Activated naive CD4-positive, alpha-beta T cell treated with anti-CD3 and anti-CD28 coated beads for 36 hours (primary cell): ENCODE measurements at regions not wholly inside any gene's neighbourhood (a gene's known extent, or its start where the extent isn't known, plus 50 kb on each side); places are given as distances from the start of the nearest gene placed in this dataset.

ENCODE experiments used
- CTCF ChIA-PET: fragments of 350-600 bp; sonication (Branson Sonifier 250); formaldehyde crosslinking; loops from one replicate; lab custom pipeline; 2021; ENCODE audit warnings: antibody characterized with exemption; lab: Charles Lee
- DNase-seq: peaks from one replicate; pipeline ENCODE4 v3.0.0-alpha.2; 2020
- H3K27ac Mint-ChIP-seq: one replicate; pipeline ENCODE4 v1.8.0; 2021; ENCODE audit warnings: mild to moderate bottlenecking, mixed read lengths
- H3K27me3 Mint-ChIP-seq: one replicate; pipeline ENCODE4 v1.8.0; 2021; ENCODE audit warnings: low read depth, mixed read lengths
- H3K36me3 Mint-ChIP-seq: one replicate; pipeline ENCODE4 v1.8.0; 2021; ENCODE audit warnings: low read depth, mixed read lengths
- H3K4me1 Mint-ChIP-seq: one replicate; pipeline ENCODE4 v1.8.0; 2021; ENCODE audit warnings: low read depth, mixed read lengths
- H3K4me3 Mint-ChIP-seq: one replicate; pipeline ENCODE4 v1.8.0; 2021; ENCODE audit warnings: mild to moderate bottlenecking, moderate library complexity, mixed read lengths
- H3K9me3 Mint-ChIP-seq: one replicate; pipeline ENCODE4 v1.8.0; 2021; ENCODE audit warnings: mixed read lengths
- intact Hi-C: fragments of 100-400 bp; cut with micrococcal nuclease; formaldehyde crosslinking; loops from one replicate; pipeline ENCODE4 v1.15.1; 2023

- Mint-ChIP-seq H3K36me3 (no peaks in the 10 kb centered on the region), H3K4me3 (no peak overlapping the region), H3K27me3 (peaks cover 7% of the 10 kb centered on the region), H3K4me1 (no peaks in the 10 kb centered on the region), H3K9me3 (no peaks in the 10 kb centered on the region), H3K27ac (no peak overlapping the region)
- DNase-seq: no peak
- intact Hi-C loops: no loop called here
- CTCF ChIA-PET: no interaction called here
Measured at GRCh38 chr15:87239582-87240230, 1016.8 kb downstream of the NTRK3 start.

- no peak for DNase-seq
- no peaks in the 10 kb centered on the region for H3K4me1 Mint-ChIP-seq
- CTCF ChIA-PET: no interaction called here
- peaks cover 5% of the 10 kb centered on the region for H3K27me3 Mint-ChIP-seq
- H3K27ac Mint-ChIP-seq: no peak overlapping the region
- intact Hi-C loops: no loop called here
- no peaks in the 10 kb centered on the region for H3K36me3 Mint-ChIP-seq
- no peak overlapping the region for H3K4me3 Mint-ChIP-seq
- H3K9me3 Mint-ChIP-seq: no peaks in the 10 kb centered on the region
Measured at GRCh38 chr15:87238451-87239068, 1018.0 kb downstream of the NTRK3 start.

DNA sequence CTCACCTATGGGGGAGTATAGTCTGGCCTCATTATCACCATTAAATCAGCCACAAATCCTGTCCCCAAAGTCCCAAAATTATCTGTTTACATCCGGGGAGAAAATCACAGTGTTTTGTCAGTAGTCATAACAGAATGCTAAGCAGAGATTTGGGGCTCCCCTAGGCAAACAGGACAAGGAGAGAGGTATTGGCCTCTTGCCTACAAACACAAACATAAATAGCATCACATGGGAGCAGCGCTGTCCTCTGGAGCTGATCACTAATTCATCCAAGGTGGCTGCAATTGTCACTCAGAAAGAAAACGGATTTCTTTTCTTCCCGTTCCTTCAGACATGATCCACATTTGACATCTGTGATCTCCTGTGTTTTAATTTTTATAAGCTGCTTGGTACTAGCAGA, 1028.1 kb downstream of the NTRK3 start:
- H3K4me1 Mint-ChIP-seq: no peaks in the 10 kb centered on the region
- H3K36me3 Mint-ChIP-seq: no peaks in the 10 kb centered on the region
- DNase-seq: no peak
- intact Hi-C loops: no loop called here
- CTCF ChIA-PET: no interaction called here
- peaks cover 2% of the 10 kb centered on the region for H3K27me3 Mint-ChIP-seq
- peaks cover 12% of the 10 kb centered on the region for H3K9me3 Mint-ChIP-seq
- H3K27ac Mint-ChIP-seq: no peak overlapping the region
- H3K4me3 Mint-ChIP-seq: no peak overlapping the region

DNA sequence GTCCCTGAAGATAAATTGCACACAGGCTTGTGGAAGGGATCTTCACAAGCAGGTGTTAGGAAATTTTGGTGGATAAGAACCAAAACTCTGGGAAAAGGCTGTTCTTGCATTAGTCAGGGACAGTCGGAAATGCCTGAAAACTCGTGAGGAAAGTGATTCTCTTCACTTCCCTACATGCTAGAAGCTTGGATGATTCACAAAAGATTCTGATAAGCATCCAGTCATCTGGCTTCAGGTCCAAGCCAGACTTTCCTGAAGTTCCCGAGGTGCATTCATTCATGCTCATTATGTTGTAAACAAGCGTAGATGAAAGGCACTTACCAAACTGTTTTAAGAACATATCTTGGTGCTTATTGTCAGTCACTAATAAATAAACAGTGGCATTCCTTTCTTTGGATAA, 1028.7 kb downstream of the NTRK3 start:
- DNase-seq: no peak
- Mint-ChIP-seq H3K9me3 (peaks cover 12% of the 10 kb centered on the region), H3K36me3 (no peaks in the 10 kb centered on the region), H3K4me1 (no peaks in the 10 kb centered on the region), H3K27me3 (no peaks in the 10 kb centered on the region), H3K4me3 (no peak overlapping the region), H3K27ac (no peak overlapping the region)
- intact Hi-C loops: no loop called here
- CTCF ChIA-PET: no interaction called here

GRCh38 chr15:87225436-87225835, 1031.1 kb downstream of the NTRK3 start:
- Mint-ChIP-seq H3K27me3 (no peaks in the 10 kb centered on the region), H3K4me3 (no peak overlapping the region), H3K27ac (no peak overlapping the region), H3K36me3 (no peaks in the 10 kb centered on the region), H3K9me3 (peaks cover 3% of the 10 kb centered on the region), H3K4me1 (no peaks in the 10 kb centered on the region)
- CTCF ChIA-PET: no interaction called here
- intact Hi-C loops: no loop called here
- no peak for DNase-seq

DNA sequence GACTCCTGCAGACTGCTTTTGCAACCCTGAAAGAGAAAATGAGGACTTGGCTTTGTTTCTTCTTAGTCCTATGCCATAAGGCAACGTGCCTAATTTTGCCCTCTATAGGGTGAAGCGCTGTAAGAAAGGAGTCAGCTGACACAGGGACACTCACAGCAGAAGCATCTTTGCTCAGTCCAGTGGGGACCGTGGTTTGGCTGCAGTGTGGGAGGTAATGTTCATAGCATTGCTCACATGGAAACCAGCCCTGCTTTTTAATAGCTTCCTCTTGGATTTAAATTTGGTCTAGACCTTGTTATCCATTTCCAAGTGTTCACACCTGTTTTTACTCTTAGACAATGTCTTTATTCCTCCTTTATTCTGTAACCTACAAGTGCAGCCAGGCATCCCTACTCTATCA, 1032.1 kb downstream of the NTRK3 start:
- CTCF ChIA-PET: no interaction called here
- no peaks in the 10 kb centered on the region for H3K4me1 Mint-ChIP-seq
- intact Hi-C loops: no loop called here
- no peak for DNase-seq
- no peak overlapping the region for H3K4me3 Mint-ChIP-seq
- peaks cover 2% of the 10 kb centered on the region for H3K9me3 Mint-ChIP-seq
- H3K27me3 Mint-ChIP-seq: no peaks in the 10 kb centered on the region
- no peaks in the 10 kb centered on the region for H3K36me3 Mint-ChIP-seq
- no peak overlapping the region for H3K27ac Mint-ChIP-seq

GRCh38 chr15:87219650-87220615, 1036.6 kb downstream of the NTRK3 start:
- H3K27me3 Mint-ChIP-seq: no peaks in the 10 kb centered on the region
- no peaks in the 10 kb centered on the region for H3K4me1 Mint-ChIP-seq
- H3K27ac Mint-ChIP-seq: no peak overlapping the region
- intact Hi-C loops: no loop called here
- no peaks in the 10 kb centered on the region for H3K9me3 Mint-ChIP-seq
- CTCF ChIA-PET: no interaction called here
- H3K36me3 Mint-ChIP-seq: no peaks in the 10 kb centered on the region
- no peak for DNase-seq
- no peak overlapping the region for H3K4me3 Mint-ChIP-seq

DNA sequence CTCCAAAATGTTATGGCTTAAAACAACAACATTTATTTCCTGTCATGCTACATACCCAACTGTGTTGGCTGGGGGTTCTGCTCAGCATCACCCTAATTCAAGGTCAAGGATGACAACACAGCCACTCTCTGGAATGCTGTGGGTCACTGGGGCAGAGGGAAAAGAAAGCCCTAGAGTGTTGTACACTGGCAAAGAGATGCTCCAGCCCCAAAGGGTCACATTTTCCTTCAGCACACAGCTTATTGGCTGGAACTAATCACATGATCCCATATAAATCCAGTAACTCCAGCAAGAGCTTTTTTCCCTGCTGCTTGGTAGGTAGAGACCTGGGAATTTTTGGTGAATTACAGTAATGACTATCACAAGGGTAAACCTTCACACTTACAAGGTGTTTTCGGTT, 1041.4 kb downstream of the NTRK3 start:
- Mint-ChIP-seq H3K4me1 (no peaks in the 10 kb centered on the region), H3K36me3 (no peaks in the 10 kb centered on the region), H3K9me3 (no peaks in the 10 kb centered on the region), H3K27ac (no peak overlapping the region), H3K4me3 (no peak overlapping the region), H3K27me3 (peaks cover 2% of the 10 kb centered on the region)
- intact Hi-C loops: no loop called here
- DNase-seq: no peak
- CTCF ChIA-PET: no interaction called here

DNA sequence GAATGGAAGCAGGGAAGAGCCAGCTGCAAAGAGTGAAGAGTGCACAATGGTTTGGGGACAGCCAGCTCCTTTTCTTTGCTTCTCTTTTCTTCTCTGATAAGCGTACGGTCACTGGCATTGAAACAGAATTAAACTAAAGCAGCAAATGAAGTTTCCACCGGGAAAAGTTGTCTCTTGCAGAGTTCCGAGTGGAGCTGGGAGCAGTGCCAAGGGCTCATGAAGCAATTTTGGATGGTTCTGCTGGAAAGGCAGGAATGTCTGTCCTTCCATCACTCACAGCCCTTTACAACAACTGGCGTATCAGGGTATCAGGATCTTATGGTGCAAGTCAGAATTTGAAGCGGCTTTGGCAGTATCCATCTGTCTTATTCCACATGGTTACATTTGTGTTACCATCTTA, 1042.9 kb downstream of the NTRK3 start:
- CTCF ChIA-PET: no interaction called here
- no peaks in the 10 kb centered on the region for H3K9me3 Mint-ChIP-seq
- H3K4me1 Mint-ChIP-seq: no peaks in the 10 kb centered on the region
- intact Hi-C loops: no loop called here
- no peaks in the 10 kb centered on the region for H3K36me3 Mint-ChIP-seq
- H3K27ac Mint-ChIP-seq: no peak overlapping the region
- H3K27me3 Mint-ChIP-seq: peaks cover 4% of the 10 kb centered on the region
- no peak overlapping the region for H3K4me3 Mint-ChIP-seq
- DNase-seq: no peak

DNA sequence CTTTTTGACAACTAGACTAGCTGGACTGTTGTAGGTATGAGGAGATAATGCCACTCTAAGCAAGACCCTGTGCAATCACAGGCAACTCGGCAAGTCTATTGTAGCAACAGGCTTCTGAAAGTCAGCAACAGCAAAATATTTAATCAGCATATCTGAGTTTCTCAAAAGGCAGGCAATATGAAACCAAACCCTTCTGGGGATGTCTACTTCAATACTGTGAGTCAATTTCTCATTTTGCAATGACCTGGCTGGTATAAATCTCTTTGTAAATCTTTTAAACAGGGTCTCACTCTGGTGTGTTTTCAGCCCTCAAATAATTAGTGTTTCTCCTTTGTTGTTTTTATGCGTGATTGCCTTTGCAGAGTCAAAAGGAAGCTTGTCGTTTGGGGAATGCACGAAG, 1044.5 kb downstream of the NTRK3 start:
- CTCF ChIA-PET: no interaction called here
- H3K36me3 Mint-ChIP-seq: no peaks in the 10 kb centered on the region
- H3K27me3 Mint-ChIP-seq: peaks cover 4% of the 10 kb centered on the region
- intact Hi-C loops: no loop called here
- no peak overlapping the region for H3K27ac Mint-ChIP-seq
- no peak overlapping the region for H3K4me3 Mint-ChIP-seq
- no peaks in the 10 kb centered on the region for H3K9me3 Mint-ChIP-seq
- H3K4me1 Mint-ChIP-seq: no peaks in the 10 kb centered on the region
- no peak for DNase-seq

DNA sequence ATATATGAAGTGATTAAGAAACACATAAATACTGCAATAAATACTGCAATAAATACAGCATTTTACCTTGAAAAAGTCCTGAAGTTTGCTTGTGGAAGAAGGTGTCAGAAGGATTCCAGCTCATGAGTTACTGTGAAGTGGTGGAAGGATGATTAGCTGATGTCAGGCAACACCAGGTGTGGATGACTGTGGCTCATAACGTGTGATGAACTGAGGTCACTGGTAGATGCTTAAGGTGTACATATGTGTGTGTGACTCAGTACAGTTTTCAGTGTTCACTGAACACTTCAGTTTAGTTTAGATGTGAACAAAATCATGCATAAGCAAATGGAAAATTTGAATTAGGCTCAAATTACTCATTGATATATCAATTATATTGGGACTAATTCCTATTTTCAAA, 1045.0 kb downstream of the NTRK3 start:
- CTCF ChIA-PET: no interaction called here
- intact Hi-C loops: no loop called here
- no peak overlapping the region for H3K4me3 Mint-ChIP-seq
- H3K27ac Mint-ChIP-seq: no peak overlapping the region
- no peaks in the 10 kb centered on the region for H3K36me3 Mint-ChIP-seq
- no peak for DNase-seq
- no peaks in the 10 kb centered on the region for H3K9me3 Mint-ChIP-seq
- H3K27me3 Mint-ChIP-seq: peaks cover 4% of the 10 kb centered on the region
- H3K4me1 Mint-ChIP-seq: no peaks in the 10 kb centered on the region

DNA sequence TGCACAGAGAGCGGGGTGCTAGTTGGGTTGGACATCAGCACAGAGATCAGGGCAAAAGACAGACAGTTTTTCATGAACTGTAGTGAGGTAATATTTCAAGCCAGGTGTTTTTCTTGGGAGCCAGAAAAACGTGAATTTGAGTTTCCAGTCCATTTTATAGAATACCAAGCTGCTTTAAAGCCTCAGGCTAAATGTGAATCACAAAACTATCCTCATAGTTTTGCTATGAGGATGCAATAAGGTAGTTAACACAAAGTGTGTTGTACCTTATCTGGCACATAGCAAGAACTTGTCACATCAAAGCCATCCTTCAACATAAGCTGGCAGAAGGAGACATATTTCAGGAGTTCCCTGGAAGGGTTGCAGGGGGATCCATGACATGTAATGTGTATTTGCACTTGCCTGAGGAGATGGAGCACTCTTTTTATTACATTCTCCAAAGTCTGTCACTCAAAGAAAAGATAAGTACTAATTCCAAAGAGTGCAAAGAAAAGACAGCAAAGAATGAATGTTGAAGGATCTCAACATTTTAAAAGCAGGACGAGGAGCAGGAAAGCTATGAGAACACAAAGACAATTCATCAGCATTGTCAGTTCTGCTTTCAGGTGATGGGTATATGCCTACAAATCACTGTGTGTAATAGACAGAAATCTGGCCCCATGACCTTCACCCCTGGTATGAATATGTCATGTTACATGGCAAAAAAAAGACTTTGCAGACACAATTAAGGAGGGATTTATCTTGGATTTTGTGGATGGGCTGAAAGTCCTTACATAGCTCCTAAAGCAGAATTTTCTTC, 1046.4 kb downstream of the NTRK3 start:
- CTCF ChIA-PET: no interaction called here
- intact Hi-C loops: no loop called here
- Mint-ChIP-seq H3K36me3 (no peaks in the 10 kb centered on the region), H3K9me3 (no peaks in the 10 kb centered on the region), H3K27ac (no peak overlapping the region), H3K4me1 (no peaks in the 10 kb centered on the region), H3K27me3 (peaks cover 4% of the 10 kb centered on the region), H3K4me3 (no peak overlapping the region)
- no peak for DNase-seq
